ENCODE measurements at regions not wholly inside any gene's neighbourhood (a gene's known extent, or its start where the extent isn't known, plus 50 kb on each side); places are given as distances from the start of the nearest gene placed in this dataset.

DNA sequence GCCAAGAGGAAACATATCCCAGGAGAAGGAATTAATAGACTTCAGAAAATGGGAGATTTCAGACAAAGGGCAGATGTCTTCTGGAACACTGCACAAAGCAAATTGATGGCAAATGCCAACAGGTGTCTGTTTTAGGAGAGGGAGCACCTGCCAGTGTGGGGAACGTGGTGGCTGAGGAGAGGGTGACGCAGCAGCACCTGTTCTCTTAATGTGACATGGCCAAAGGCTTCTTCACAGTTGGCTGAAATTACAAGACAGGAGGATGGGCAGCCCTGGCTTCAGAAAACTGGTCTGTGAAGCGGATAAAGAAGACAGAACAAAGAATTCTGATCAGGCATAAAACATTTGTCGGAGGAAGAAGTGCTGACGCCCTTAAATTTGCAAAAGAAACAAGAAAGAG, 178.7 kb upstream of the RUNX1 start:
- TF ChIP-seq, protein P1, sequence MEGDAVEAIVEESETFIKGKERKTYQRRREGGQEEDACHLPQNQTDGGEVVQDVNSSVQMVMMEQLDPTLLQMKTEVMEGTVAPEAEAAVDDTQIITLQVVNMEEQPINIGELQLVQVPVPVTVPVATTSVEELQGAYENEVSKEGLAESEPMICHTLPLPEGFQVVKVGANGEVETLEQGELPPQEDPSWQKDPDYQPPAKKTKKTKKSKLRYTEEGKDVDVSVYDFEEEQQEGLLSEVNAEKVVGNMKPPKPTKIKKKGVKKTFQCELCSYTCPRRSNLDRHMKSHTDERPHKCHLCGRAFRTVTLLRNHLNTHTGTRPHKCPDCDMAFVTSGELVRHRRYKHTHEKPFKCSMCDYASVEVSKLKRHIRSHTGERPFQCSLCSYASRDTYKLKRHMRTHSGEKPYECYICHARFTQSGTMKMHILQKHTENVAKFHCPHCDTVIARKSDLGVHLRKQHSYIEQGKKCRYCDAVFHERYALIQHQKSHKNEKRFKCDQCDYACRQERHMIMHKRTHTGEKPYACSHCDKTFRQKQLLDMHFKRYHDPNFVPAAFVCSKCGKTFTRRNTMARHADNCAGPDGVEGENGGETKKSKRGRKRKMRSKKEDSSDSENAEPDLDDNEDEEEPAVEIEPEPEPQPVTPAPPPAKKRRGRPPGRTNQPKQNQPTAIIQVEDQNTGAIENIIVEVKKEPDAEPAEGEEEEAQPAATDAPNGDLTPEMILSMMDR (IDR thresholded peaks at IDR 0.05 in 4 of 5, conservative IDR thresholded peaks at IDR 0.05 in 1 of 5) = no peak
- no peak for TF ChIP-seq POLR2A (IDR thresholded peaks at IDR 0.05)
